ENCODE measurements at regions not wholly inside any gene's neighbourhood (a gene's known extent, or its start where the extent isn't known, plus 50 kb on each side); places are given as distances from the start of the nearest gene placed in this dataset.
"Not testable (repeated sequence)": the region's sequence is repeated elsewhere in the genome, so short reads cannot be mapped to it uniquely, and the experiment has no call there.

DNA sequence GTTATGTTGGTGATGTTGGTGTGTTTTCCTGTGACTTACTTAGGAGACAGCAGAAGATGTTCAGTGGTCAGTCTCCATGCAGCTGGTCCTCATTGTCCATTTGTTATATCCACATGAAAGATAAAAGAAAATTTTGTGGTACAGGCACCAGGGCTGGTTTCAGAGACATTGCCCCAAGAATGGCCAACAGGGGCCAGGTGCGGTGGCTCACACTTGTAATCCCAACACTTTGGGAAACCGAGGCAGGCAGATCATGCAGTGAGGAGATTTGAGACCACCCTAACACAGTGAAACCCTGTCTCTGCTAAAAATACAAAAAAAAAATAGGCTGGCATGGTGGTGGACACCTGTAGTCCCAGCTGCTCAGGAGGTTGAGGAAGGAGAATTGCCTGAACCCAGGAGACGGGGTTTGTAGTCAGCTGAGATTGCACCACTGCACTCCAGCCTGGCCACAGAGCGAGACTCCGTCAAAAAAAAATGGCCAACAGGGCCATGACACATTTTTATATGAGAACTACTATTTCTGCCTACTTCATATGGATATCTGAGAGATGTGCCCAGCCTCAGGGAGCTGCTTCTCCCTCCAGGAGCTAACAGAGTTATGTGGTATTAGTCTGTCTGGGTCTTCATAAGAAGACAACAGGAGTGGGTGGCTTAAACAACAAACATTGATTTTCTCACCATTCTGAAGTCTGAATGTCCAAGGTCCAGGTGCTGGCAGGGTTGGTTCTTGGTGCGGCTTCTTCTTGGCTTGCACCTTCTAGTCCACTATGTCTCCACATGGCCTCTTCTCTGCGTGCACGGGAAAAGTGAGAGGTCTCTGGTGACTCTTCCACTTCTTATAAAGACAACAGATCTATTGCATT lies 821.7 kb downstream of the TMEM121 start:
- DNase-seq, result no peak
- H3K9me3 Mint-ChIP-seq, result no peaks in the 10 kb centered on the region
- H3K36me3 Mint-ChIP-seq, result no peaks in the 10 kb centered on the region
- H3K27ac Mint-ChIP-seq, result no peak overlapping the region
- intact Hi-C loops (cut with micrococcal nuclease), result no loop called here
- H3K27me3 Mint-ChIP-seq, result no peaks in the 10 kb centered on the region
- no peaks in the 10 kb centered on the region for H3K4me1 Mint-ChIP-seq (ENCODE audit: low read depth)
- CTCF ChIA-PET, result interaction anchor here (1.1 to 1.8 kb wide), 4 partner anchors 40 to 290 kb away, joined by 3 to 4 read pairs (median 4); no protein-coding TSS in a partner anchor
- no peak overlapping the region for H3K4me3 Mint-ChIP-seq
- POLR2A ChIA-PET, result no interaction called here

DNA sequence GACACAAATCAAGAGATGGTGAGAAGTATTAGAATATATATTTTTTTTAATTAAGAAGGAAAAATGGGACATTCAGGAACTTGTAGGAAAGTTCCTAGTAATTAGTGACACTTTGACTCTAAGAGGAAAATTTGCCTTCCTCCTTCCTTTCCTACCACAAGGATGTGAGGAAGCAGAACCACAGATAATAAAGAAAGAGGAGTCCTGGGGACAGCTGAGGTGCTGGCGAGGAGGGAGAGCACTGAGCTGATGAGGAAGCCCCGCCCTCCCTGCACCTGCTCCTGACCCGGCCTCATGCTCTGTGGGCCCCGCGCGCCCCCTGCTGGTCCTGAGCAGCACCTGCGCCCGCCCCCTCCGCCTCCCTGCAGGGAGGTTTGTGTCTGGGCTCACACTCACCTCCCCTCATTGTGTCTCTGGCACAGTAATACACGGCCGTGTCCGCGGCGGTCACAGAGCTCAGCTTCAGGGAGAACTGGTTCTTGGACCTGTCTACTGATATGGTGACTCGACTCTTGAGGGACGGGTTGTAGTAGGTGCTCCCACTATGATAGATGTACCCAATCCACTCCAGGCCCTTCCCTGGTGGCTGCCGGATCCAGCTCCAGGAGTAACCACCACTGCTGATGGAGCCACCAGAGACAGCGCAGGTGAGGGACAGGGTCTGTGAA lies 822.6 kb downstream of the TMEM121 start:
- H3K27me3 Mint-ChIP-seq; H3K4me1 Mint-ChIP-seq (ENCODE audit: low read depth); H3K27ac Mint-ChIP-seq; H3K4me3 Mint-ChIP-seq; intact Hi-C loops (cut with micrococcal nuclease); H3K36me3 Mint-ChIP-seq; POLR2A ChIA-PET; H3K9me3 Mint-ChIP-seq: not testable (repeated sequence)
- CTCF ChIA-PET, result interaction anchor here (0.7 to 1.7 kb wide), 3 partner anchors 41 to 368 kb away, joined by 3 to 4 read pairs (median 3); no protein-coding TSS in a partner anchor
- DNase-seq, result peak; percentile 89

DNA sequence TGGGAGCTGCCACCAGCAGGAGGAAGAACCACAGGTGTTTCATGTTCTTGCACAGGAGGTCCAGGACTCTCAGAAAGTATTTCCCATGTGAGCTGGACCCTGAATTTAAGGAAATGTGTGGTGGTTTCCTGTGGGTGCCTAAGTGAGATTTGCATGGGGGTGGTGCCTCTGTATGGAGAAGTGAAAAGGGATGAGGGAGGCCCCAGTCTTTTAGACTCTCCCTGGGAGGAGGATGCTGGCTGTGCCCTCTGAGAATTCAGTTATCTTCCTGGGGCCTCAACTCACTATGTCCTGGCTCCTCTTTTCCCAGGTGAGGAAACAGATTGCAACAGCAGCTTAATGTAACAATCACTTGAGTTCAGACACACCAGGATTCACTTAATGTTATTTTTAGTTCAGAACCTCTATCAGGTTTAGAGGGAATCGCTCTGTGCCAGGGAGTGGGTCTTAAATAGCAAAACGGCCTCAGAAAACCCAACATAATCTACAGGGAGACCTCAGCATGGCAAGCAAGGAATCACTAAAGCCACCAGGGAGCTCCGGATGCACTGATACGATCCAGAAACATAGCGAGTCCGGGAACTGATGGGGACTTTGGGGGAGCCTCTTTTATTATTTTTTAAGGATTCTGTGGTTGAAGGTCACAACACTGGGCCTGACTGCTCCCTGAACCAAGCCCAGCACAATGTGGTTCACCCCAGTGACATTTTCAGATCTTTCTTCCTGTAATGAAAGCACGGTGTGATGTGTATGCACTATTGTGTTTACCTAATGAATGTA lies 823.5 kb downstream of the TMEM121 start:
- CTCF ChIA-PET, result interaction anchor here (0.7 to 1.7 kb wide), 3 partner anchors 42 to 369 kb away, joined by 3 to 4 read pairs (median 3); no protein-coding TSS in a partner anchor
- H3K27me3 Mint-ChIP-seq; intact Hi-C loops (cut with micrococcal nuclease); H3K4me1 Mint-ChIP-seq (ENCODE audit: low read depth); H3K27ac Mint-ChIP-seq; H3K9me3 Mint-ChIP-seq; H3K4me3 Mint-ChIP-seq; DNase-seq; POLR2A ChIA-PET; H3K36me3 Mint-ChIP-seq: not testable (repeated sequence)

DNA sequence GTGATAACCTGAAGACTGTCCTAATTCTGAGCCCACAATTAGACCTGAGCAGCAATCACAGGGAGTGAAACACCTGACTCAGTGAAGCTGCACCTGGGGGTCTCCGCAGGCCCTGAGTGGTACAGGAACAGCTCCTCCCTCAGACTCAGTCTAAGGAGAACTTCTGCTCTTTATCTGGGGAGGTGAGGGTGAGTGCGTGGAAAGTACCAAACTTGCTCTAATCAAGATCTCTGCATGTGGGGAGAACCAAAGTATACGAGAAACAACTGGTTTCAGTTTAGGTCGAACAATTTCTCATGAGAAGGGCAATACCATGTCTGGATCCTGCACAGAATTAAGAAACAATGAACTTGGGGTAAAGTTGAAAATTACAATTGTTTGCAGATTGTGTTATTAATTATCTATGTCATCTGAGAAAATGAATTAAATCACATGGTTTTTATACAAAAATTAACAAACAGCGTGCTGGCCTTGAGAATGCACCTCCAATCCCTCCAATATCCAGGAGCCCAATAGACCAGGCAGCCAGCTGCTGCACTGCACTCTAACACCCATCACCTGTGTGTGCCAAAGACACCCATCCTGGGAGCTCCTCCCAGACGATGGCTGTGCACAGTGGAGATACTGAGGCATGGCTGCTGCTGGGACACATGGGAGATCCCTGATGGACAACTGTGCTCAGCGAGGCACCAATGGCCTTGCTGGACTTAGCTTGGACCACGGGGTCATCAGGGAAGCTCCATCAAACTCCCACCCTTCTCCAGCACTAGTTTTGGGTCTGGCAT lies 828.8 kb downstream of the TMEM121 start:
- H3K36me3 Mint-ChIP-seq; intact Hi-C loops (cut with micrococcal nuclease); H3K9me3 Mint-ChIP-seq; H3K4me3 Mint-ChIP-seq; H3K4me1 Mint-ChIP-seq (ENCODE audit: low read depth); DNase-seq; H3K27ac Mint-ChIP-seq; CTCF ChIA-PET; POLR2A ChIA-PET; H3K27me3 Mint-ChIP-seq: not testable (repeated sequence)

DNA sequence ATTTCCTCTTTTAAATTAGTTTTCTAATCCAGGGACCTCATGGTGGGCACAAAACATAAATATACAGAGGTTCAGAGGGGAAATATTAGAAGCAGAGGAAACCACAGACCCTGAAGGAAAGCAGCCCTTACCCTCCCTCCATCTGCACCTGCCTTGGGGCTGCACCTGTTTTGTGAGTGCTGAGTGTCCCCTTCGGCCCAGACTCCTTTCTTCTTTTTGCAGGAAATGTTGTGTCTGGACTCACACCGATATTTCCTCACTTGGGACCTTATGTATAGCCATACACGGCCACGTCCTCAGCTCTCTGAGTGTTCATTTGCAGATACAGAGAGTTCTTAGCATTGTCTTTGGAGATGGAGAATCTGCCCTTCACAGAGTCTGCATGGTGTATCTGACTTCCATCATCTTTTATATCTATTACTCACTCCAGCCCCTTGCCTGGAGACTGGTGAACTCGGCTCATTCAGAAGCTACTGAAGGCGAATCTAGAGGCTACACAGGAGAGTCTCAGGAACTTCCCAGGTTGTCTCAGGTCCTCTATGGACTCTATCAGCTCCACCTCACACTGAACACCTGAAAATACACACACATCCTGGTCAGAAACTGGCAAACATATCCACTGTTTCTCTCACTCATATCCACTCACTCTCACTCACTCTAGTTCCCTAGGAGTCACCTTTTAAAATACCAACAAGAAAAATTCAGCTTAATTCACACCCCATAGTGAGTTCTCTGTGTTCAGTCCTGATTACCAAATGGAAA lies 829.7 kb downstream of the TMEM121 start:
- POLR2A ChIA-PET; DNase-seq; H3K9me3 Mint-ChIP-seq; H3K27ac Mint-ChIP-seq; H3K36me3 Mint-ChIP-seq; H3K4me1 Mint-ChIP-seq (ENCODE audit: low read depth); H3K27me3 Mint-ChIP-seq; H3K4me3 Mint-ChIP-seq: not testable (repeated sequence)
- intact Hi-C loops (cut with micrococcal nuclease), result loop anchor here (2.0 kb wide), 1 partner anchor 29 kb away; no protein-coding TSS in a partner anchor
- CTCF ChIA-PET, result interaction anchor here (2.0 kb wide), 1 partner anchor 18 kb away, joined by 7 read pairs; no protein-coding TSS in a partner anchor

DNA sequence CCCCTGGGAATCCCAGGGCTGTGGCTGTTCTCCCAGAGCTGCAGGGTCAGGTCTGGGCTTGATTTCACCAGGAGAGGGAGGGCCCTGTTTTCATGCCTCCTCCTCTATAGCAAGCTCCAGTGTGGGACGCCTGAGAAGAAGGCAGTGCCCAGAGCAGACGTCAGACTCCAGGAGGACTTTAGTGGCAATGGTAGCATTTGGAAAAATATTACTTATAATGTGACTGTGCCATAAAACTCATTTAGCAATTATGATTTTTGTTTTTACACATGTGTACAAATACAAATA lies 830.2 kb downstream of the TMEM121 start:
- CTCF ChIA-PET, result interaction anchor here (2.0 to 2.5 kb wide), 2 partner anchors 17 to 60 kb away, joined by 7 to 11 read pairs; no protein-coding TSS in a partner anchor
- POLR2A ChIA-PET, result not testable (repeated sequence)

DNA sequence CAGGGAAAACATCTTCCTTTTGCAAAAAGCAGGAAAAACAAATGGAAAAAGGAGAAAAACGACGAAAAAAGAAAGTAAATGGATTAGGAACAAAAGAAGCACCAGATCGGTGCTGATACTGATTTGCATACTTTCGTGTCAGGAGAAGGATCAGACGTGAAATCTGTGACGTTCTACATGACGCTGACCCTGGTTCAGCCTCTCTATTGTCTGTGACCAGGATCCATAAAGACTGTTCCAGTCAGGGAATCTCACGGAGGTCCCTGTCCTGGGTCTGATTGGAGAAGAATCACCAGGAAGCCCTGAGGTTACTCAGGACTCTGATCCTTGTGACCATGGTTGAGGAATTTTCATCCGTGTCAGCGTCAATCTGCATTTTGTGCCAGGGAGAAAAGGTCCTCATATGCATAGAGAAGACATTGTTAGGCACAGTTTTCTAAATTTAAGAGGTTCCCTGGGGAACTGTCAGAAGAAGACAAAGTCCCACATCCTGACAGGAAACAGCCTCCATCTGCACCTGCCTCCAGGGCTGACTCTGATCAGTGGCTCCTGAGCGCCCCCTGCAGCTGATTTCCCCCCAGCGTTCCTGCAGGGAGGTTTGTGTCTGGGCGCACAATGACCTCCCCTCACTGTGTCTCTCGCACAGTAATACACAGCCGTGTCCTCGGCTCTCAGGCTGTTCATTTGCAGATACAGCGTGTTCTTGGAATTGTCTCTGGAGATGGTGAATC lies 832.9 kb downstream of the TMEM121 start:
- H3K27ac Mint-ChIP-seq; H3K4me1 Mint-ChIP-seq (ENCODE audit: low read depth); H3K9me3 Mint-ChIP-seq; H3K4me3 Mint-ChIP-seq; POLR2A ChIA-PET; H3K36me3 Mint-ChIP-seq; H3K27me3 Mint-ChIP-seq; intact Hi-C loops (cut with micrococcal nuclease); CTCF ChIA-PET: not testable (repeated sequence)
- DNase-seq, result peak; percentile 74

More for the DNA sequence above, 830.2 kb downstream of the TMEM121 start:
- H3K4me1 Mint-ChIP-seq (ENCODE audit: low read depth); H3K9me3 Mint-ChIP-seq; H3K4me3 Mint-ChIP-seq; H3K36me3 Mint-ChIP-seq; DNase-seq; H3K27me3 Mint-ChIP-seq; H3K27ac Mint-ChIP-seq: not testable (repeated sequence)
- intact Hi-C loops (cut with micrococcal nuclease), result loop anchor here (2.0 kb wide), 1 partner anchor 30 kb away; no protein-coding TSS in a partner anchor

DNA sequence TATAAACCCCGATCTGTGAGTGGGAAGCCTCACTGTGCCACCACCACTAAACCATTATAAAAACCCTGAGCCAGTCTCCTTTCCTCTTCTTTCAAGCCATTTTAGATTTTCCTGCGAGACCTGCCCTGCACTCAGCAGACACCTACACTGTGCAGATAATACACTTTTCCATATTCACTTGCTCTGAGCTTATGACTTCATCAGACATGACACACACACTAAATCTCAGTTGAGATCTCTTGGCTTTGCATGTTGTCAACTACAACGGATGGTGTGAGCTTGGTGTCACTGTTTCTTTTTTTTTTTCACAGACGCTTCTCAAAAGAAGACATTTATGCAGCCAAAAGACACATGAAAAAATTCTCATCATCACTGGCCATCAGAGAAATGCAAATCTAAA lies 839.0 kb downstream of the TMEM121 start:
- H3K4me3 Mint-ChIP-seq; H3K36me3 Mint-ChIP-seq; intact Hi-C loops (cut with micrococcal nuclease); POLR2A ChIA-PET; H3K4me1 Mint-ChIP-seq (ENCODE audit: low read depth); CTCF ChIA-PET; H3K9me3 Mint-ChIP-seq; H3K27me3 Mint-ChIP-seq; DNase-seq; H3K27ac Mint-ChIP-seq: not testable (repeated sequence)

DNA sequence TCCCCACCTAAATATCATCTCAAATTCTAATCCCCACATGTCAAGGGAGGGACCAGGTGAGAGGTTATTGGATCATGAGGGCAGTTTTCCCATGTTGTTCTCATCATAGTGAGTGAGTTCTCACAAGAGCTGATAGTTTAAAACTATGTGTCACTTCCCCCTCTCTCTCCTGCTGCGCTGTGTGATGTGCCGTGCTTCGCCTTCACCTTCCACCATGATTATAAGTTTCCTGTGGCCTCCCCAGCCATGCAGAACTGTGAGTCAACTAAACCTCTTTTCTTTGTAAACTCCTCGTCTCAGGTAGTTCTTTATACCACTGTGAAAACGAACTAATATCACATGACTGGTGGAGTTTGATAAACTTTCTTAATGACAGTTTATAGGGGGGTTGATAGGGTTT lies 839.5 kb downstream of the TMEM121 start:
- POLR2A ChIA-PET; intact Hi-C loops (cut with micrococcal nuclease); H3K27ac Mint-ChIP-seq; H3K9me3 Mint-ChIP-seq; CTCF ChIA-PET; H3K27me3 Mint-ChIP-seq; H3K4me3 Mint-ChIP-seq; H3K36me3 Mint-ChIP-seq; H3K4me1 Mint-ChIP-seq (ENCODE audit: low read depth): not testable (repeated sequence)
- DNase-seq, result peak; percentile 20

DNA sequence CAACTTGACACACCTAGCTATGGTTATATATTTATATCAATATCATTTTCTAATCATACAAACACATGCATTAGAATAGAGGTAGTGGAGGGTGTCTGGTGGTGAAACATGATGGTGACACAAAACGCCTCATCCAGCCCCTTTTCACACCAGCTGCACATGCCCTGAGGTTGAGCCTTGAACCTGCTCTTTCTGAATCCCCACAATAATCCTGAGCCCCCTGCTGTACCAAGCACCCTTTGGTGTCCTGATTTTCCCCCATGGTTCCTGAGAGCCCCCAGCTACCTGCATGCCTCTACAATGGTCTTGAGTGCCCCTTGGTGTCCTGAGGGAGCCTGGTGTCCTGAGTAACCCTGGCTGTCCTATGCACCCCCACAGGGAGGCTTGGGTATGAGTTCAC lies 840.6 kb downstream of the TMEM121 start:
- DNase-seq; H3K9me3 Mint-ChIP-seq; CTCF ChIA-PET; H3K4me3 Mint-ChIP-seq; intact Hi-C loops (cut with micrococcal nuclease); H3K4me1 Mint-ChIP-seq (ENCODE audit: low read depth); H3K36me3 Mint-ChIP-seq; POLR2A ChIA-PET; H3K27ac Mint-ChIP-seq: not testable (repeated sequence)
- H3K27me3 Mint-ChIP-seq, result peaks cover 12% of the 10 kb centered on the region

DNA sequence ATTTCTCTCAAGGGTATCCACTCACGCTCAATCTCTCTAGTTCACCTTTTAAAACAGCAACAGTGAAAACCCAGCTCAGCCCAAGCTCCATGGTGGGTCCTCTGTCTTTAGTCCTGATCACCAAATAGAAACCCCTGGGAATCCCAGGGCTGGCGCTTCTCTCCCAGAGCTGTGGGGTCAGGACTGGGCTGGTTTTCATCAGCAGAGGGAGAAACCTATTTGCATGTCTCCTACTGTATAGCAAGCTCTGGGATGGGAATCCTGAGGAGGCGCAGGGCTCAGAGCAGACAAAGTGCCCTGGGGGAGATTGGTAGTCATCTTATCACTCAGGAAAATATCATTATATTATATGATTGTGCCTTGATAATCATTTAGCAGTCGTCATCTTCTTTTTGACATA lies 843.1 kb downstream of the TMEM121 start:
- H3K4me3 Mint-ChIP-seq; DNase-seq; intact Hi-C loops (cut with micrococcal nuclease); H3K36me3 Mint-ChIP-seq; H3K27ac Mint-ChIP-seq; H3K9me3 Mint-ChIP-seq; CTCF ChIA-PET; POLR2A ChIA-PET: not testable (repeated sequence)
- Mint-ChIP-seq H3K4me1 (ENCODE audit: low read depth) (peaks cover 20% of the 10 kb centered on the region), H3K27me3 (peaks cover 13% of the 10 kb centered on the region)

All from activated CD4-positive, alpha-beta memory T cell treated with anti-CD3 and anti-CD28 coated beads for 36 hours (primary cell).